Esophagus squamous epithelium (tissue), 4 donors: ENCODE measurements at regions not wholly inside any gene's neighbourhood (a gene's known extent, or its start where the extent isn't known, plus 50 kb on each side); places are given as distances from the start of the nearest gene placed in this dataset.

Experiments used
- CTCF ChIP-seq, 6 experiments: fragments of 450-650 bp in 4 of 6; fragments of 200-600 bp in 2 of 6; sonication (generic) in 2 of 6; IDR thresholded peaks; one replicate each; pipeline ENCODE4 v1.5.1; 2016 to 2019; ENCODE audit warnings: antibody characterized with exemption in 6 of 6, mild to moderate bottlenecking in 4 of 6, moderate library complexity in 4 of 6
- POLR2A ChIP-seq, 4 donors: fragments of 450-650 bp; IDR thresholded peaks; one replicate each; pipeline ENCODE4 v1.6.1; 2017; ENCODE audit warnings: antibody characterized with exemption in 4 of 4, mild to moderate bottlenecking in 4 of 4, moderate library complexity in 3 of 4

- TF ChIP-seq CTCF (IDR thresholded peaks at IDR 0.05) (no peak), POLR2A (IDR thresholded peaks at IDR 0.05) (no peak)
These were observed 87.1 kb upstream of the HDAC9 start for GRCh38 chr7:18408461-18408860.
